Right cardiac atrium (tissue), 5 donors: ENCODE measurements at regions not wholly inside any gene's neighbourhood (a gene's known extent, or its start where the extent isn't known, plus 50 kb on each side); places are given as distances from the start of the nearest gene placed in this dataset.

ENCODE experiments used
- ATAC-seq, 2 donors: fragments of 200-7000 bp; cut with Tn5 transposase; one replicate each; pipeline versions ENCODE4 v1.8.0 to v1.9.1; 2020; ENCODE audit warnings: moderate library complexity in 2 of 2, mild to moderate bottlenecking in 1 of 2
- DNase-seq, 3 donors: peaks; one replicate each; pipeline ENCODE4 v3.0.0-alpha.2; 2020
- H3K27ac ChIP-seq: one replicate; pipeline ENCODE4 v1.5.1; 2013; ENCODE audit warnings: mild to moderate bottlenecking, low read length, control low read depth, moderate library complexity
- H3K27me3 ChIP-seq: one replicate; pipeline ENCODE4 v1.6.1; 2013; ENCODE audit not compliant: control insufficient read depth, insufficient read depth
- H3K4me1 ChIP-seq: one replicate; pipeline ENCODE4 v1.6.1; 2013; ENCODE audit warnings: low read length; ENCODE audit not compliant: control insufficient read depth, insufficient read depth
- H3K4me3 ChIP-seq: one replicate; pipeline ENCODE4 v1.5.1; 2013; ENCODE audit warnings: low read length, control low read depth
- H3K9me3 ChIP-seq: one replicate; pipeline ENCODE4 v1.6.1; 2013; ENCODE audit warnings: low read length; ENCODE audit not compliant: control insufficient read depth
- WGBS: extraction: QIAGEN DNeasy Blood & Tissue Kit; methylation state at CpG from one replicate; pipeline ENCODE4 v1.1.7; 2013; 5-methylcytosine and 5-hydroxymethylcytosine counted together
- intact Hi-C, 4 donors: fragments of 100-400 bp; cut with DNase I; formaldehyde crosslinking; loops; one replicate each; pipeline versions ENCODE4 v1.11.0 to v1.14.0; 2022 to 2023
- donor health status: healthy with polysubstance abuse.
- donor health status: DM: no; HTN: yes; CAD: no.
- donor health status: DM: no; HTN: no; CAD: no.
- donor health status: DM: no; HTN: yes; CAD: no; lungs with severe emphysema.
- donor health status: DM: yes; HTN: yes; CAD: no.

DNA sequence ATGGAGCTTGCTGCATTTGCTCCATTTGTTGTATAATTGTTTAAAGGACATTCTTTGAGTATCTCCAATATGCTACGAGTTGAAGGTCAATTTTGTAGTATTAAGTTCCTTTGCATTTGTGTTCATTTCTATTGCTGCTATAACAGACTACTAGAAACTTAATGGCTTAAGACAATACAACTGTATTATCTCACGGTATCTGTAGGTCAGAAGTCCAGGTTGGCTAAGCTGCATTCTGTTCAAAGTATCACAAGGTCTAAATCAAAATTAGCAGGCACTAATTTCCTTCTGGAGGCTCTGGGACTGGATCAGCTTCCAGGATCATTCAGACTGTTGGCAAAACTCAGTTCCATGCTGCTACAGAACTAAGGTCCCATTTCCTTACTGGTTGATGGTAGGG, 340.6 kb downstream of the GXYLT1 start:
- Histone ChIP-seq H3K27ac (no peak overlapping the region), H3K4me1 (no peaks in the 10 kb centered on the region), H3K9me3 (no peaks in the 10 kb centered on the region), H3K4me3 (no peak overlapping the region), H3K27me3 (no peaks in the 10 kb centered on the region)
- DNase-seq (no peak), ATAC-seq (no peak)
- WGBS: 86% methylated on average over 2 of the region's 2 CpGs
- intact Hi-C loops: no loop called here

GRCh38 chr12:41802803-41803202, 341.9 kb downstream of the GXYLT1 start:
- Histone ChIP-seq H3K4me1 (no peaks in the 10 kb centered on the region), H3K27ac (no peak overlapping the region), H3K27me3 (no peaks in the 10 kb centered on the region), H3K4me3 (no peak overlapping the region), H3K9me3 (no peaks in the 10 kb centered on the region)
- intact Hi-C loops: no loop called here
- DNase-seq: no peak
- WGBS: 38% methylated on average over 2 of the region's 2 CpGs
- ATAC-seq: no peak

- no peak overlapping the region for H3K4me3 ChIP-seq
- 90% methylated on average over 1 of the region's 1 CpG for WGBS
- intact Hi-C loops: no loop called here
- ATAC-seq (no peak), DNase-seq (no peak)
- H3K4me1 ChIP-seq: no peaks in the 10 kb centered on the region
- H3K27ac ChIP-seq: no peak overlapping the region
- no peaks in the 10 kb centered on the region for H3K27me3 ChIP-seq
- H3K9me3 ChIP-seq: no peaks in the 10 kb centered on the region
These were observed 343.4 kb downstream of the GXYLT1 start for GRCh38 chr12:41801261-41801660.

- intact Hi-C loops: no loop called here
- ATAC-seq: no peak
- 92% methylated on average over 3 of the region's 3 CpGs for WGBS
- H3K9me3 ChIP-seq: no peaks in the 10 kb centered on the region
- H3K4me1 ChIP-seq: no peaks in the 10 kb centered on the region
- H3K27me3 ChIP-seq: no peaks in the 10 kb centered on the region
- DNase-seq: no peak
- H3K4me3 ChIP-seq: no peak overlapping the region
- no peak overlapping the region for H3K27ac ChIP-seq
These were observed 345.0 kb downstream of the GXYLT1 start for GRCh38 chr12:41799671-41800070.

DNA sequence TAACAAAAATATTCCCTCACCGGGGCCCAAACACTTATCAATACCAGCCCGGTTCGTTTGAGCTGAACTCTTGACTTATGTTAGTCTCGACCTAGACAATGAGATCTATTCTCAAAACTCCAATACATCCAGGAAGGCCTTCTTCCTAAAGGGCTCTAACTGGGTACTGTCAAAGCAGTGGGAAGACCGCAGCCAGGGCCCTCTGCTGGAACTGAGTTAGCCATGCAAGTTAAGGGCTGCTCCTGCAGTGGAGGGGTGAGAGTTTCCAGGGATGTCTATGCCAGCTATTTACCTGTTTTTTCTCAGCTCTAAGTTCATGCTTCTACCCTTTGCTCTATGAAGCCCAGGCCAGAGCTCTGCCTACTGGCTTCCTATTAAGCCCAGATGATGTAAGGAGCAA, 348.8 kb downstream of the GXYLT1 start:
- Histone ChIP-seq H3K4me3 (no peak overlapping the region), H3K4me1 (no peaks in the 10 kb centered on the region), H3K27ac (no peak overlapping the region), H3K9me3 (peaks cover 2% of the 10 kb centered on the region), H3K27me3 (no peaks in the 10 kb centered on the region)
- ATAC-seq (no peak), DNase-seq (no peak)
- WGBS: 85% methylated on average over 5 of the region's 5 CpGs
- intact Hi-C loops: no loop called here

DNA sequence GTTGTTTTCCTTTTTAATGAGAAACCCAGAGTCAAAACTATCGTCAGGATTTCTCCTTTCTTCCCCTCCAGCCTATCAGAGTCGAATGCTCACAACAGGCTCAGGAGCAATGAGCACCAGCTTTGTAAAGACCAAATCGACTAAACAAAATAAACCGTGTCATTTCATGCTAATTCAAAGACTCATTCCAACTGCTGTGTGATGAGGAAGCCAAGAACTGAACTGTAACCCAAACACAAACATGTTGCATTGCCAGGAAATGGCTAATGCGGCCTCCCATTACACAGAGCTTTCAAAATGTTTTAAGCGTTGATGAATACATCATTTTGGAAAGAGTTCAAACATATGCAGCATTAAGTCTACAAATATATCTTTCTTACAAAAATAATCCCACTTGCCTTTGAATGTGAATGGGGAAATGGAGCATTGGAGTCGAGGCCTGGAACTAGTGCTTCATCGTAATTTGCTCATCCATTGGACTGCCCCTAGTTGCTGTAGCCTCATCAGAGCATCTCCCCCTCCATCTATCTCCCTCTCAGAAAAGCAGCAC, 349.5 kb downstream of the GXYLT1 start:
- no peak for DNase-seq
- intact Hi-C loops: no loop called here
- no peaks in the 10 kb centered on the region for H3K4me1 ChIP-seq
- no peak overlapping the region for H3K27ac ChIP-seq
- peak in 1 of 2 donors; percentile 11 for ATAC-seq
- peaks cover 2% of the 10 kb centered on the region for H3K9me3 ChIP-seq
- WGBS: 34% methylated on average over 8 of the region's 8 CpGs
- H3K4me3 ChIP-seq: peak overlapping the region; percentile 40
- no peaks in the 10 kb centered on the region for H3K27me3 ChIP-seq

GRCh38 chr12:41794336-41794735, 350.3 kb downstream of the GXYLT1 start:
- H3K27ac ChIP-seq: no peak overlapping the region
- intact Hi-C loops: no loop called here
- WGBS: 27% methylated on average over 2 of the region's 2 CpGs

DNA sequence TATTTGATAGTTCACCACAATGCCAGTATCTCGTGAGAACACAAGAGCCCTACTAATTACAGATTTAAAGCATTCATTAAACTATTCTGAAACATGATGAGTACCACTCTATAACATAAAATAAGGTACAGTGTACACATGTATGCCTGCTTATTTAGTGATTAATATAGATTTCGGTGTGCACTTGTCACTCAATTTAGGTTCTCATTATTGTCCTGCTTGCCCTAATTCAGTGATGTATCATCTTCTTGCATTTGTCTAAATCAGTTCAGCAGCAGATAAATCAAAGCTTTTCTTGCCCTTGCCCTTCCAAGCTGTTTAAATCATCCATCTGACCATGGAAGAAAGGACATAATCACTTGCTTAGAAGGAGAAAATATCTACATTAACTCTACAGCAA, 359.7 kb downstream of the GXYLT1 start:
- H3K9me3 ChIP-seq: no peaks in the 10 kb centered on the region
- whole genome bisulfite sequencing: 89% methylated on average over 2 of the region's 2 CpGs
- H3K27me3 ChIP-seq: no peaks in the 10 kb centered on the region
- ATAC-seq (no peak), DNase-seq (no peak)
- H3K4me1 ChIP-seq: no peaks in the 10 kb centered on the region
- no peak overlapping the region for H3K27ac ChIP-seq
- no peak overlapping the region for H3K4me3 ChIP-seq
- intact Hi-C loops: no loop called here

More at GRCh38 chr12:41794336-41794735, 350.3 kb downstream of the GXYLT1 start:
- H3K27me3 ChIP-seq: no peaks in the 10 kb centered on the region
- ATAC-seq (no peak), DNase-seq (no peak)
- H3K9me3 ChIP-seq: peaks cover 2% of the 10 kb centered on the region
- no peak overlapping the region for H3K4me3 ChIP-seq
- no peaks in the 10 kb centered on the region for H3K4me1 ChIP-seq

GRCh38 chr12:41778934-41779333, 365.7 kb downstream of the GXYLT1 start:
- 72% methylated on average over 2 of the region's 2 CpGs for WGBS
- DNase-seq: no peak
- Histone ChIP-seq H3K9me3 (no peaks in the 10 kb centered on the region), H3K27me3 (no peaks in the 10 kb centered on the region), H3K4me3 (no peak overlapping the region), H3K27ac (no peak overlapping the region), H3K4me1 (no peaks in the 10 kb centered on the region)
- intact Hi-C loops: no loop called here
- ATAC-seq: no peak

DNA sequence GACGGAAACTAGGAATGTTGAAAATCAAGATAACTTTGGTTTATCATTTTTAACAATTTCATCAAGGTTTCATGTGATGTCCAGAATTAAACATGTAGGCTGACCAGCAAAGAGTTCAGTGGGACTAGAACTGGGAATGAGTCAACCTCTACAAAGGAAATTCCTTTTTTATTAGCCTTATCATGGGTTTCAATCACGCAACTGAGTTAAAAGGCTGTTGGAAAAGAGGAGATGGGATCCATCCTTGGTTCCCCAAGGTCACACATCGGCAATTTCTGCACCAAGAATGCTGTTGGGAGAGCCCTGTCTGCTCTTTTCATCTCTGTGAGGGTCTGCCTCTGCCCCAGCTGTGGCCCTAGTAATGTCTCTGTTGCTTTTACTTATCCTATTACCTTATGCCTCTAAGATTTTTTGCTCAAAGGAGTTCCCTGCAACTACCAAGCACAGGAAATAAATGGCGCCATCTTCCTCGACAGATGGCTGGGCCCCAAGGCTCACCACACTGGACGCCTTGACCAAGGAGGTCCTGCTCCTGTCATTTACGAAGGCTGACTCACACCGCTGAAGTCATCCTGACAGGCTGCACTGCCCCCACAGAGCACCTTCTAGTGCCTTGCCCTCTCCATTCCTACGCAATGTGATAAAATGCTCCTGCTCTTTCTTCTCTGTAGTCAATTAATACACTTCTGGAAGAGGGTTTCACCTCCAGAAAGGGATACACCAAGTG, 367.4 kb downstream of the GXYLT1 start:
- DNase-seq: no peak
- Histone ChIP-seq H3K27me3 (no peaks in the 10 kb centered on the region), H3K9me3 (no peaks in the 10 kb centered on the region), H3K4me1 (no peaks in the 10 kb centered on the region), H3K27ac (no peak overlapping the region), H3K4me3 (no peak overlapping the region)
- intact Hi-C loops: no loop called here
- ATAC-seq: no peak
- WGBS: 81% methylated on average over 9 of the region's 9 CpGs

DNA sequence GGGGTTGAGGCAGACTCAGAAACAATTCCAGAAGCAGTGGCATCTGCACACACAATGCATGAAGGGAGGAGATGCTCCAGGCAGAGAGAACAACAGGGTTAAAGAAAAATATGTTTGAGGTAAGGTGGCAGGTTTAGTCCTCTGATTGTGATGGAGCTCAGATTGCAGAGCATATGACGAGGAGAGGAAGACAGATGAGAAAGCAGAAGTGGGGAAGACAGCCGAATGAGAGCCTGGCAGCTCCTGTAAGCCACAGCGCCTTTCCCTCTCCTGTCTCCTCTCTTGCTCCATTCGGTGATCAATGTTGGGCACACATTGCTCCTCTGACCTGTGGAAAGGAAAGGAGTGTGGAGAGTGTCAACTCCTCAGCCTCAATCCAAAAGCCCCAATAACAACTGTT, 372.2 kb downstream of the GXYLT1 start:
- ATAC-seq: no peak
- no peak overlapping the region for H3K4me3 ChIP-seq
- H3K9me3 ChIP-seq: no peaks in the 10 kb centered on the region
- H3K4me1 ChIP-seq: no peaks in the 10 kb centered on the region
- 92% methylated on average over 4 of the region's 4 CpGs for WGBS
- no peak for DNase-seq
- intact Hi-C loops: no loop called here
- no peaks in the 10 kb centered on the region for H3K27me3 ChIP-seq
- no peak overlapping the region for H3K27ac ChIP-seq

DNA sequence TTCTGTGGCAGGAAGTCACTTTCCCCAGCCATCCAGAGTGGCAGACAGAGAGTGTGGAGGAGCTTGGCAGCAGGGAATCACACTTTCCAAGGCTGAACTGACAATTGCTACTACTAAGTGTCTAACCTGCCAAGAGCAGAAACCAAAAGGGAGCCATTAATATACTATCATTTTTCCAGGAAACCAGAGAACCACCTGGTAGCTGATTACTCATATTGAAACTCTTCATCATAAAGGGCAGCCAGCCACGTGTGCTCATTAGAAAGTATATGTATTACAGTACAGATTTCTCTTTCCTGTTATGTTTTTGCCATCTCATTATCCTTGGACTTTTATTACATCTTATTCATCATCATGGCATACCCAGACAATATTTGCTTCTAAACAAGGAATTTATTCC, 374.9 kb downstream of the GXYLT1 start:
- DNase-seq (no peak), ATAC-seq (no peak)
- WGBS: 74% methylated on average over 1 of the region's 1 CpG
- Histone ChIP-seq H3K27me3 (no peaks in the 10 kb centered on the region), H3K4me3 (no peak overlapping the region), H3K27ac (no peak overlapping the region), H3K9me3 (no peaks in the 10 kb centered on the region), H3K4me1 (no peaks in the 10 kb centered on the region)
- intact Hi-C loops: no loop called here
